ENCODE measurements at regions not wholly inside any gene's neighbourhood (a gene's known extent, or its start where the extent isn't known, plus 50 kb on each side); places are given as distances from the start of the nearest gene placed in this dataset.

DNA sequence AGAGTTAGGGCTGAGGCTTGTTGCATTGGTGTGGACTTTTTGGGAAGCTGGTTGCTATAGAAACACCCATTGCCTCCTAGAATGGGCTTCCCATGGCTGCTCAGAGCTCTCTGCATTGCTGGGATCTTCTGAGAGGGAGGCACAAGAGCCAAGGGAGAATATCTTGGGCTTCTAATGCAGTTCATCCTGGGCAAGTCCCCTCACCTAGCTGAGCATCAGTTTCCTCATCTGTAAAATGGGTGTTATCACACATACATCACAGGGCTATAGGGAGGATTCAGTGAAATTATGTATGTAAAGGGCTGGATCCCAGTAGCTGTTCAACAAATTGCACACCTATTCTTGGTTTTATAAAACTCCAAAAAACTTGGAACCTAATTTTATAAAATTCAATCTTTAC, 106.1 kb upstream of the ALDH1B1 start:
- no peak overlapping the region for H3K27ac ChIP-seq
- no peak for ATAC-seq
- no peaks in the 10 kb centered on the region for H3K9me3 ChIP-seq
- TF ChIP-seq POLR2A (IDR thresholded peaks at IDR 0.05): no peak
- no peaks in the 10 kb centered on the region for H3K27me3 ChIP-seq
- H3K4me3 ChIP-seq: no peak overlapping the region
- H3K36me3 ChIP-seq: no peaks in the 10 kb centered on the region
- H3K4me1 ChIP-seq: no peaks in the 10 kb centered on the region
- no peak for DNase-seq
- intact Hi-C loops (cut with DNase I): no loop called here

DNA sequence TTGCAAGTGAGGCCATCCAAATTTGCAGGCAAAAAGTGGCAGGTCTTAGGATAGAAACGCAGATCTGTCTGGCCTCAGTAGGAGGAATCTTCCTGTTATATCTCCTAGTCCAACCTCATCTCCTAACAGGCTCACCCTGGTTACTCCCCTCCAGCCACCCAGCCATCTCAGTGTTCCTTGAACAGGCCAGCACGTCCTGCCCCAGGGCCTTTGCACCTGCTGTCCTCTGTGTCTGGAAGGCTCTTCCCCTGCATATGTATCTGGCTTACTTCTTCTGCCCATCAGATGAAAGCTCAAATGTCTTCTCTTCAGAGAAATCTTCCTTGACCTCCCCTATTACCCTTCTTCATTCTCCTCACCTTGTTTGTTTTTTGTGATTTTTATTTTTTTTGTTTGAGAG, 107.3 kb upstream of the ALDH1B1 start:
- intact Hi-C loops (cut with DNase I): no loop called here
- no peak for ATAC-seq
- 0% methylated on average over 1 of the region's 2 CpGs for WGBS (ENCODE audit: insufficient coverage, low coverage, low lambda C conversion rate, missing lambda C conversion rate)

DNA sequence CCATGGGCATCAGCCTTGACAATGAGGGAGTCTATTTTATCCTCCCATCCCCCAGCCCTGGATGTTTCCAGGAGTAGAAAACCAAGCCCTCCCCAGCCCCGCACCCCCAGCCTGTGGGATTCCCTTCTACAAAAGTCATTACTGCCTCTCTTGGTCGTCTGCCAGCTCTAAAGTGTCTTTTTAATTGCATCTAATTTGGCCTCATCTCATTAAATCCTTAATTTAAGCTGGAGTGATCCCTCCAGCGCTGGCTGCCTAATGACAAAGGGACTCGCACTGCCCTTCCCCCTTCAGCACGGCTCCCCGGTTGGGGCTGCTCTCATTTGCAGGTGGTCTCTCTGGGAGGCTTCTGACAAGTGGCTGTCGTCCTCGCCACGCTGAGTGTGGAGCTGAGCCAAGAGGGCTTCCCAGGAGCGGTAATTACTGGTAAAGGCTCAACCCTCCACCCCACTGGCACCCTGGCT, 107.9 kb upstream of the ALDH1B1 start:
- Histone ChIP-seq H3K4me1 (no peaks in the 10 kb centered on the region), H3K27ac (no peak overlapping the region), H3K4me3 (no peak overlapping the region), H3K36me3 (no peaks in the 10 kb centered on the region), H3K27me3 (no peaks in the 10 kb centered on the region), H3K9me3 (no peaks in the 10 kb centered on the region)
- no peak for DNase-seq
- no peak for TF ChIP-seq POLR2A (IDR thresholded peaks at IDR 0.05)
- TF ChIP-seq, protein P1, sequence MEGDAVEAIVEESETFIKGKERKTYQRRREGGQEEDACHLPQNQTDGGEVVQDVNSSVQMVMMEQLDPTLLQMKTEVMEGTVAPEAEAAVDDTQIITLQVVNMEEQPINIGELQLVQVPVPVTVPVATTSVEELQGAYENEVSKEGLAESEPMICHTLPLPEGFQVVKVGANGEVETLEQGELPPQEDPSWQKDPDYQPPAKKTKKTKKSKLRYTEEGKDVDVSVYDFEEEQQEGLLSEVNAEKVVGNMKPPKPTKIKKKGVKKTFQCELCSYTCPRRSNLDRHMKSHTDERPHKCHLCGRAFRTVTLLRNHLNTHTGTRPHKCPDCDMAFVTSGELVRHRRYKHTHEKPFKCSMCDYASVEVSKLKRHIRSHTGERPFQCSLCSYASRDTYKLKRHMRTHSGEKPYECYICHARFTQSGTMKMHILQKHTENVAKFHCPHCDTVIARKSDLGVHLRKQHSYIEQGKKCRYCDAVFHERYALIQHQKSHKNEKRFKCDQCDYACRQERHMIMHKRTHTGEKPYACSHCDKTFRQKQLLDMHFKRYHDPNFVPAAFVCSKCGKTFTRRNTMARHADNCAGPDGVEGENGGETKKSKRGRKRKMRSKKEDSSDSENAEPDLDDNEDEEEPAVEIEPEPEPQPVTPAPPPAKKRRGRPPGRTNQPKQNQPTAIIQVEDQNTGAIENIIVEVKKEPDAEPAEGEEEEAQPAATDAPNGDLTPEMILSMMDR (IDR thresholded peaks at IDR 0.05): no peak
- 69% methylated on average over 8 of the region's 10 CpGs for WGBS (ENCODE audit: insufficient coverage, low coverage, low lambda C conversion rate, missing lambda C conversion rate)
- no peak for ATAC-seq
- intact Hi-C loops (cut with DNase I): no loop called here

More for the DNA sequence above, 107.3 kb upstream of the ALDH1B1 start:
- no peak for DNase-seq
- no peak overlapping the region for H3K27ac ChIP-seq
- H3K9me3 ChIP-seq: no peaks in the 10 kb centered on the region
- H3K36me3 ChIP-seq: no peaks in the 10 kb centered on the region
- no peak overlapping the region for H3K4me3 ChIP-seq
- H3K27me3 ChIP-seq: no peaks in the 10 kb centered on the region
- no peaks in the 10 kb centered on the region for H3K4me1 ChIP-seq
- TF ChIP-seq, protein P1 (IDR thresholded peaks at IDR 0.05): no peak
- TF ChIP-seq POLR2A (IDR thresholded peaks at IDR 0.05): no peak

DNA sequence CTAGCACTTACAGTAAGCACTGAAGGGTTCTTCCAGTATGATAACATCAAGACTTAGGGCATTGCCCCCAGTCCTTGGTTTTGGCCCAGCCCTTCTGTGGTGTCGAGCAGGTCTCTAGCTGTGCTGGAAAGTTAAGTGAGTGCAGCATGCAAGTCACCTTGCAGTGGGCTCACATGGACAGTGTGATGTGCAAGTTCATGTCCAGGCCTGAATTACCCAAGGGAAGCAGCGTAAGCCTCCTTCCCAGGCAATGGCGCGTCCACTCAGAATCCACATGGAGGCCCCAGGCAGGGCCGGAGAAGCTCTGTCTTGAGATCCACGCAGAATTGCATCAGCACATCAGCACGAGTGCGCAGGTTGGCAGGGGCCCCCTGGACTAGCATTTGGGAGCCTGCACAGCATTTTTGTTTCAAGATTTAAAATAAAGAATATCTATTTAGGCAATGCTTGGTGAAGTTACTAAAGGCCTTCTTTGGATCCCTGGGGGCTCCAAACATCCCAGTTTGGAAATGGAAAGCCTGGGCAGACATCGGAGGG, 108.4 kb upstream of the ALDH1B1 start:
- no peaks in the 10 kb centered on the region for H3K36me3 ChIP-seq
- intact Hi-C loops (cut with DNase I): no loop called here
- TF ChIP-seq, protein P1 (IDR thresholded peaks at IDR 0.05): no peak
- TF ChIP-seq POLR2A (IDR thresholded peaks at IDR 0.05): no peak
- H3K27me3 ChIP-seq: no peaks in the 10 kb centered on the region
- ATAC-seq (no peak), DNase-seq (no peak)
- H3K4me1 ChIP-seq: no peaks in the 10 kb centered on the region
- H3K27ac ChIP-seq: no peak overlapping the region
- WGBS (ENCODE audit: insufficient coverage, low coverage, low lambda C conversion rate, missing lambda C conversion rate): 56% methylated on average over 4 of the region's 9 CpGs
- no peaks in the 10 kb centered on the region for H3K9me3 ChIP-seq
- H3K4me3 ChIP-seq: no peak overlapping the region

DNA sequence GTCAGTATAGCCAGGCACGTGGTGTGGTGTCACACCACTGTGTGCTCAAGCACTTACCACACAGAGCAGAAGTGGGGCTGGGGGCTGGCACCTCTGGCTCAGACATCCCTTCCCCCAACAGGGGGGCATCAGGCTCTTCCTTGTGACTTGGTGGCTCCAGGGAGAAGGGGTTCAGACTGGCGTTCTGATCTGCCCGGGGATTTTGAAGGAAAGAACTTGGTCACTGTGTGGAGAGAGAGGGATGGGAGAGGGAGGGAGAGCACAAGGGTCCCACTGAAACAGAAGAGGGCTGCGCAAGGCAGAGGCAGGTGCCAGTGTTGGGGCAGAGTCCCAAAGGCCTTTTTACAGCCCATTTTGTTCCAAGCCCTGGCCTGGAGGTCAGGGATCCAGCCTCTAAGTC, 109.7 kb upstream of the ALDH1B1 start:
- Histone ChIP-seq H3K4me1 (no peaks in the 10 kb centered on the region), H3K36me3 (no peaks in the 10 kb centered on the region), H3K27me3 (no peaks in the 10 kb centered on the region), H3K9me3 (no peaks in the 10 kb centered on the region), H3K4me3 (no peak overlapping the region), H3K27ac (no peak overlapping the region)
- DNase-seq (no peak), ATAC-seq (no peak)
- TF ChIP-seq POLR2A (IDR thresholded peaks at IDR 0.05): no peak
- TF ChIP-seq, protein P1 (IDR thresholded peaks at IDR 0.05): no peak
- intact Hi-C loops (cut with DNase I): no loop called here
- WGBS (ENCODE audit: insufficient coverage, low coverage, low lambda C conversion rate, missing lambda C conversion rate): 57% methylated on average over 3 of the region's 4 CpGs

Measured in right lobe of liver (tissue), 6 donors.